SK-N-SH treated with all-trans-retinoic acid at 6 μM for 48 hours (cell line): ENCODE measurements at regions not wholly inside any gene's neighbourhood (a gene's known extent, or its start where the extent isn't known, plus 50 kb on each side); places are given as distances from the start of the nearest gene placed in this dataset.

Experiments used
- OSR1 ChIP-seq: fragments of 250-450 bp; sonication (Bioruptor Pico); IDR thresholded peaks from 2 replicates; pipeline ENCODE4 v1.8.0; 2022; ENCODE audit warnings: moderate library complexity, mild to moderate bottlenecking, inconsistent platforms
- SNAI2 ChIP-seq: fragments of 250-450 bp; sonication (Bioruptor Pico); IDR thresholded peaks from 2 replicates; pipeline ENCODE4 v1.5.0; 2020; ENCODE audit warnings: mild to moderate bottlenecking, moderate library complexity
- ZC3H10 ChIP-seq: fragments of 250-450 bp; sonication (Bioruptor Pico); IDR thresholded peaks from 2 replicates; pipeline ENCODE4 v1.5.1; 2021; ENCODE audit warnings: mild to moderate bottlenecking, moderate library complexity
- ZFP3 ChIP-seq: fragments of 250-450 bp; sonication (Bioruptor Pico); IDR thresholded peaks from 2 replicates; pipeline ENCODE4 v1.5.0; 2020; ENCODE audit warnings: mild to moderate bottlenecking, moderate library complexity
- ZNF70 ChIP-seq: fragments of 450-650 bp; formaldehyde crosslinking; IDR thresholded peaks from 2 replicates; pipeline ENCODE4 v1.5.0; 2020; ENCODE audit warnings: mild to moderate bottlenecking, moderate library complexity
- TF ChIP-seq, protein P1 (sequence below): fragments of 250-450 bp; sonication (Bioruptor Pico); IDR thresholded peaks from 2 replicates; pipeline ENCODE4 v1.8.0; 2020; ENCODE audit warnings: mild to moderate bottlenecking, moderate library complexity, borderline replicate concordance
- TF ChIP-seq, protein P2 (sequence below): fragments of 250-450 bp; sonication (Bioruptor Pico); IDR thresholded peaks from 2 replicates; pipeline ENCODE4 v1.5.0; 2020; ENCODE audit warnings: mild to moderate bottlenecking, moderate library complexity
- TF ChIP-seq, protein P3 (sequence below): fragments of 250-450 bp; sonication (Bioruptor Pico); IDR thresholded peaks from 2 replicates; pipeline ENCODE4 v1.5.1; 2020; ENCODE audit warnings: low read depth, mild to moderate bottlenecking, moderate library complexity

DNA sequence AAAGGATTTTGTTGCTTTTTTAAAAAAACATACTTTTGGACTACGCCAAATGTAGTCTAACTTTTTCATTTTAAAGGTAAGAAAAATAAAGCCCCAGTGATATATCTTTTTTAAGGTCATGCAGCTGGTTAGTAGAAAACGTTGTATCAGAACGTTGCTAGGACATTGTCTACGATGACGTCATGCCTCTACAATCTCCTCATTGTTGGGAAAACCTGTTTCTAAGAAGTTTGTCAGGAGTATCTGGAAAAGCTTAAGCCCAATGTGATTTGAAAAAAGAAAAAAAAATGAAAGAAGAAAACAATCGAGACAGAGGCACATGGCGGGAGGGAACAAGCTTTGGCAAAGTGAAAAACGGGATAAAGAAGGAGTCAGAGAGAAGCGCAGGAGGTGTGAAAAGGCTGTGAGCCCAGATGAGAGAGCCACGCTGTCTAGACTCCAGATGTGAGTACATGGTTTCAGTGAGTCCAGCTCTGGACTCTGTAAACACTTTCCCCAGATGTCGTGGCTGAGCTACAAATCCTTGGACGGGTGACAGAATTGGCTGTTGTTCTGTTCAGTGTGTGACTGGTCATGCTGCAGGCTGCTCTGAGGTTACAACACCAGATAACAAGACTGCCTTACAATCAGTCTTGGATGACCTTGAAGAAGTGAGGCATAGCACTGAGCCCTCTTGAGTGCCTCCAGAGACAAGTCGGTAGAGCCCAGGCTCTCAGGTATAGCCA, 656.7 kb upstream of the ID4 start:
- TF ChIP-seq ZFP3 (CRISPR knock-in tag) = no peak
- TF ChIP-seq, protein P1, sequence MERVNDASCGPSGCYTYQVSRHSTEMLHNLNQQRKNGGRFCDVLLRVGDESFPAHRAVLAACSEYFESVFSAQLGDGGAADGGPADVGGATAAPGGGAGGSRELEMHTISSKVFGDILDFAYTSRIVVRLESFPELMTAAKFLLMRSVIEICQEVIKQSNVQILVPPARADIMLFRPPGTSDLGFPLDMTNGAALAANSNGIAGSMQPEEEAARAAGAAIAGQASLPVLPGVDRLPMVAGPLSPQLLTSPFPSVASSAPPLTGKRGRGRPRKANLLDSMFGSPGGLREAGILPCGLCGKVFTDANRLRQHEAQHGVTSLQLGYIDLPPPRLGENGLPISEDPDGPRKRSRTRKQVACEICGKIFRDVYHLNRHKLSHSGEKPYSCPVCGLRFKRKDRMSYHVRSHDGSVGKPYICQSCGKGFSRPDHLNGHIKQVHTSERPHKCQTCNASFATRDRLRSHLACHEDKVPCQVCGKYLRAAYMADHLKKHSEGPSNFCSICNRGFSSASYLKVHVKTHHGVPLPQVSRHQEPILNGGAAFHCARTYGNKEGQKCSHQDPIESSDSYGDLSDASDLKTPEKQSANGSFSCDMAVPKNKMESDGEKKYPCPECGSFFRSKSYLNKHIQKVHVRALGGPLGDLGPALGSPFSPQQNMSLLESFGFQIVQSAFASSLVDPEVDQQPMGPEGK (CRISPR knock-in tag) = no peak
- TF ChIP-seq OSR1 (CRISPR knock-in tag) = no peak
- no peak for TF ChIP-seq ZC3H10 (CRISPR knock-in tag)
- no peak for TF ChIP-seq SNAI2 (CRISPR knock-in tag)
- TF ChIP-seq, protein P2, sequence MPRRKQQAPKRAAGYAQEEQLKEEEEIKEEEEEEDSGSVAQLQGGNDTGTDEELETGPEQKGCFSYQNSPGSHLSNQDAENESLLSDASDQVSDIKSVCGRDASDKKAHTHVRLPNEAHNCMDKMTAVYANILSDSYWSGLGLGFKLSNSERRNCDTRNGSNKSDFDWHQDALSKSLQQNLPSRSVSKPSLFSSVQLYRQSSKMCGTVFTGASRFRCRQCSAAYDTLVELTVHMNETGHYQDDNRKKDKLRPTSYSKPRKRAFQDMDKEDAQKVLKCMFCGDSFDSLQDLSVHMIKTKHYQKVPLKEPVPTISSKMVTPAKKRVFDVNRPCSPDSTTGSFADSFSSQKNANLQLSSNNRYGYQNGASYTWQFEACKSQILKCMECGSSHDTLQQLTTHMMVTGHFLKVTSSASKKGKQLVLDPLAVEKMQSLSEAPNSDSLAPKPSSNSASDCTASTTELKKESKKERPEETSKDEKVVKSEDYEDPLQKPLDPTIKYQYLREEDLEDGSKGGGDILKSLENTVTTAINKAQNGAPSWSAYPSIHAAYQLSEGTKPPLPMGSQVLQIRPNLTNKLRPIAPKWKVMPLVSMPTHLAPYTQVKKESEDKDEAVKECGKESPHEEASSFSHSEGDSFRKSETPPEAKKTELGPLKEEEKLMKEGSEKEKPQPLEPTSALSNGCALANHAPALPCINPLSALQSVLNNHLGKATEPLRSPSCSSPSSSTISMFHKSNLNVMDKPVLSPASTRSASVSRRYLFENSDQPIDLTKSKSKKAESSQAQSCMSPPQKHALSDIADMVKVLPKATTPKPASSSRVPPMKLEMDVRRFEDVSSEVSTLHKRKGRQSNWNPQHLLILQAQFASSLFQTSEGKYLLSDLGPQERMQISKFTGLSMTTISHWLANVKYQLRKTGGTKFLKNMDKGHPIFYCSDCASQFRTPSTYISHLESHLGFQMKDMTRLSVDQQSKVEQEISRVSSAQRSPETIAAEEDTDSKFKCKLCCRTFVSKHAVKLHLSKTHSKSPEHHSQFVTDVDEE (CRISPR knock-in tag) = no peak
- TF ChIP-seq, protein P3, sequence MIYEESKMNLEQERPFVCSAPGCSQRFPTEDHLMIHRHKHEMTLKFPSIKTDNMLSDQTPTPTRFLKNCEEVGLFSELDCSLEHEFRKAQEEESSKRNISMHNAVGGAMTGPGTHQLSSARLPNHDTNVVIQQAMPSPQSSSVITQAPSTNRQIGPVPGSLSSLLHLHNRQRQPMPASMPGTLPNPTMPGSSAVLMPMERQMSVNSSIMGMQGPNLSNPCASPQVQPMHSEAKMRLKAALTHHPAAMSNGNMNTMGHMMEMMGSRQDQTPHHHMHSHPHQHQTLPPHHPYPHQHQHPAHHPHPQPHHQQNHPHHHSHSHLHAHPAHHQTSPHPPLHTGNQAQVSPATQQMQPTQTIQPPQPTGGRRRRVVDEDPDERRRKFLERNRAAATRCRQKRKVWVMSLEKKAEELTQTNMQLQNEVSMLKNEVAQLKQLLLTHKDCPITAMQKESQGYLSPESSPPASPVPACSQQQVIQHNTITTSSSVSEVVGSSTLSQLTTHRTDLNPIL = no peak
- TF ChIP-seq ZNF70 (CRISPR knock-in tag) = no peak
